AG09309 (cell line): ENCODE measurements at regions not wholly inside any gene's neighbourhood (a gene's known extent, or its start where the extent isn't known, plus 50 kb on each side); places are given as distances from the start of the nearest gene placed in this dataset.
A peak's percentile ranks its signal among the peaks of the same experiment; 100 is the strongest.

Experiments used
- DNase-seq: peaks from one replicate; pipeline ENCODE4 v3.0.0-alpha.2; 2010; ENCODE audit warnings: low read depth
- H3K4me3 ChIP-seq: 2 replicates; pipeline ENCODE4 v1.5.1; 2011; ENCODE audit warnings: mild to moderate bottlenecking, low read depth, low read length, moderate library complexity; ENCODE audit not compliant: control insufficient read depth
- TF ChIP-seq, protein P1 (sequence below): IDR thresholded peaks from 2 replicates; pipeline ENCODE4 v1.5.1; 2011; ENCODE audit warnings: mild to moderate bottlenecking, low read depth, low read length, inconsistent platforms; ENCODE audit not compliant: insufficient read depth, control insufficient read depth; ENCODE audit errors: missing control alignments

- no peak overlapping the region for H3K4me3 ChIP-seq
- DNase-seq: no peak
- TF ChIP-seq, protein P1, sequence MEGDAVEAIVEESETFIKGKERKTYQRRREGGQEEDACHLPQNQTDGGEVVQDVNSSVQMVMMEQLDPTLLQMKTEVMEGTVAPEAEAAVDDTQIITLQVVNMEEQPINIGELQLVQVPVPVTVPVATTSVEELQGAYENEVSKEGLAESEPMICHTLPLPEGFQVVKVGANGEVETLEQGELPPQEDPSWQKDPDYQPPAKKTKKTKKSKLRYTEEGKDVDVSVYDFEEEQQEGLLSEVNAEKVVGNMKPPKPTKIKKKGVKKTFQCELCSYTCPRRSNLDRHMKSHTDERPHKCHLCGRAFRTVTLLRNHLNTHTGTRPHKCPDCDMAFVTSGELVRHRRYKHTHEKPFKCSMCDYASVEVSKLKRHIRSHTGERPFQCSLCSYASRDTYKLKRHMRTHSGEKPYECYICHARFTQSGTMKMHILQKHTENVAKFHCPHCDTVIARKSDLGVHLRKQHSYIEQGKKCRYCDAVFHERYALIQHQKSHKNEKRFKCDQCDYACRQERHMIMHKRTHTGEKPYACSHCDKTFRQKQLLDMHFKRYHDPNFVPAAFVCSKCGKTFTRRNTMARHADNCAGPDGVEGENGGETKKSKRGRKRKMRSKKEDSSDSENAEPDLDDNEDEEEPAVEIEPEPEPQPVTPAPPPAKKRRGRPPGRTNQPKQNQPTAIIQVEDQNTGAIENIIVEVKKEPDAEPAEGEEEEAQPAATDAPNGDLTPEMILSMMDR: no peak
Measured at GRCh38 chr6:141359953-141360352, 772.8 kb upstream of the GJE1 start.

DNA sequence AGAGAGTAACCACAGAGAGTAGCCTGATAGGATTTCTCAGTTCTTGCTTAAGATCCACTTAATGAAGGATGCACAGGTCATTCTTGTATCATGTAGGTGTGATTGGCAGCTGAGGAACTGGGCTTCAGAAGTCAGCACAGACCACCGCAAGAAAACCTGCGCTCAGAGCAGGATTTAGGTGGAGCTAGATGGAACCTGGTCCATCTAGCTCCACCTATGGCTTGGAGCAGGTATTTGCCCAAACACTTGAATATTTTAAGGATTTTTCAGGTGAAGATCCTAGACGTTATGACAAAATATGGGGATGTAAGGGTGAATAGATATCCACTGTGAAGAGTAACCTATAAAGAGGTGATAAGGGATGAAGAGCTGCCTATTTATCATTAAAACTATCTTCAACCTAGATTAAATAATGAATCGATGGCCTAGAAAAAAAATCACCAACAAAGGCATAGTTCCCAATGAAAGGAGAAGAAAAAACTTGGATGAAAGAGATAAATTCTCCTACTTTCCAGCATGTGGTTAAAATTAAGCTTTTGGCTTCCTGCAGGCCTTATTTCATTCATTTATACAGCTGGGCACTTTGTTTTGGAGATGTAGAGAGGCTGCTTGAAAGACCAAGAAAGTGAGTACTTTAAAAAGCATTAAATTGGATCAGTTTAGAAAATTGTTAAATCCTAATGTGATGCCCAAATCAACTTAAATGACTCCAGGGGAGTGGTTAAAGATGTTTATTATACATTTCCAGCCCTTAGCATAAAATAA, 778.4 kb upstream of the GJE1 start:
- DNase-seq: no peak
- no peak overlapping the region for H3K4me3 ChIP-seq

GRCh38 chr6:141351721-141352120, 781.0 kb upstream of the GJE1 start:
- DNase-seq: no peak
- TF ChIP-seq, protein P1: no peak
- H3K4me3 ChIP-seq: no peak overlapping the region

More for the DNA sequence above, 778.4 kb upstream of the GJE1 start:
- TF ChIP-seq, protein P1: no peak

GRCh38 chr6:141349710-141350109, 783.0 kb upstream of the GJE1 start:
- DNase-seq: no peak
- TF ChIP-seq, protein P1: no peak
- no peak overlapping the region for H3K4me3 ChIP-seq

- DNase-seq: no peak
- TF ChIP-seq, protein P1: no peak
- no peak overlapping the region for H3K4me3 ChIP-seq
Measured at GRCh38 chr6:141347906-141348492, 784.7 kb upstream of the GJE1 start.

DNA sequence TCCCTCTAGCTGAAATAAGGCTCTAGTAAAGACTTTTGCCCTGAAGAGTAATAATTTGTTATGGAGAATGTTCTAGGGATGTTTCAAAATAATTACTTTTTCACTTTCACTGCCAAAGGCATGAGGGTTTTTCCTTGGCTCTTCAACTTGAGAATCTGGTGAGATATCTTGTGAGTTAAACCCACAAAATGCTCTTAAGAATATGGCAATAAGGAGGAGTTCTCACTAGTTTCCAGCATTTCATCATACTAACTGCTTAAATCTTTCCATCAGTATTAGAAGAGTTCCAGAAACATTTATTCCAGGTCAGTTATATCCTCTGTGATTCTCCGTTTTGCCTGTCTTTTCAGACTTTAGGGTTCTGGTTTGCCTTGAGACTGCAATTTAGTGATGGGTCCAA, 785.6 kb upstream of the GJE1 start:
- TF ChIP-seq, protein P1: no peak
- H3K4me3 ChIP-seq: no peak overlapping the region

More for the DNA sequence above, 785.6 kb upstream of the GJE1 start:
- peak; percentile 4 for DNase-seq
